Stomach (tissue), 8 donors: ENCODE measurements at regions not wholly inside any gene's neighbourhood (a gene's known extent, or its start where the extent isn't known, plus 50 kb on each side); places are given as distances from the start of the nearest gene placed in this dataset.

Experiments
- DNase-seq, 2 donors: peaks; one replicate each; pipeline versions ENCODE4 v3.0.0 to v3.0.0-alpha.2; 2013 to 2019
- H3K27ac ChIP-seq, 5 donors: fragments of 200-600 bp in 4 of 5; sonication (generic) in 4 of 5; one replicate each; pipeline ENCODE4 v1.5.1; 2013 to 2019; ENCODE audit warnings: mild to moderate bottlenecking in 1 of 5, moderate library complexity in 1 of 5
- H3K27me3 ChIP-seq, 3 donors: fragments of 200-600 bp; sonication (generic); one replicate each; pipeline ENCODE4 v1.5.1; 2017 to 2019; ENCODE audit warnings: mixed run types in 1 of 3
- H3K36me3 ChIP-seq, 4 donors: fragments of 200-600 bp; sonication (generic); 1 replicate in 3 of 4; 2 replicates in 1 of 4; pipeline ENCODE4 v1.5.1; 2016 to 2019
- H3K4me1 ChIP-seq, 4 donors: fragments of 200-600 bp; sonication (generic); one replicate each; pipeline ENCODE4 v1.5.1; 2016 to 2019
- H3K4me3 ChIP-seq, 4 donors: fragments of 200-600 bp; sonication (generic) in 3 of 4; one replicate each; pipeline ENCODE4 v1.5.1; 2016 to 2019; ENCODE audit warnings: mild to moderate bottlenecking in 1 of 4
- H3K9me3 ChIP-seq, 4 donors: fragments of 200-600 bp; sonication (generic); one replicate each; pipeline ENCODE4 v1.5.1; 2016 to 2019
- CTCF ChIP-seq, 7 experiments: fragments of 450-650 bp in 4 of 7; fragments of 200-600 bp in 3 of 7; sonication (generic) in 3 of 7; IDR thresholded peaks; one replicate each; pipeline ENCODE4 v1.5.1; 2016 to 2019; ENCODE audit warnings: antibody characterized with exemption in 7 of 7, control low read depth in 2 of 7, mild to moderate bottlenecking in 1 of 7
- EP300 ChIP-seq: sonication (generic); formaldehyde crosslinking; IDR thresholded peaks from one replicate; pipeline ENCODE4 v1.6.1; 2017; ENCODE audit warnings: antibody characterized with exemption
- POLR2A ChIP-seq, 4 donors: fragments of 450-650 bp; IDR thresholded peaks; one replicate each; pipeline ENCODE4 v1.6.1; 2016; ENCODE audit warnings: antibody characterized with exemption in 4 of 4, control low read depth in 2 of 4, mild to moderate bottlenecking in 1 of 4, moderate library complexity in 1 of 4
- POLR2AphosphoS5 ChIP-seq, 3 donors: sonication (generic); formaldehyde crosslinking; IDR thresholded peaks; one replicate each; pipeline ENCODE4 v1.6.1; 2016; ENCODE audit warnings: antibody characterized with exemption in 3 of 3
- WGBS, 5 donors: extraction: QIAGEN DNeasy Blood & Tissue Kit in 3 of 5; methylation state at CpG; one replicate each; pipeline versions ENCODE4 v1.1.5 to v1.1.7; 2013 to 2018; 5-methylcytosine and 5-hydroxymethylcytosine counted together
- intact Hi-C: fragments of 100-400 bp; cut with DNase I; formaldehyde crosslinking; loops from one replicate; pipeline ENCODE4 v1.15.1; 2023; ENCODE audit warnings: low total_unique reads
- donor health status: healthy with polysubstance abuse.
- donor health status: Bipolar disorder and iron deficiency.
- donor health status: healthy.

DNA sequence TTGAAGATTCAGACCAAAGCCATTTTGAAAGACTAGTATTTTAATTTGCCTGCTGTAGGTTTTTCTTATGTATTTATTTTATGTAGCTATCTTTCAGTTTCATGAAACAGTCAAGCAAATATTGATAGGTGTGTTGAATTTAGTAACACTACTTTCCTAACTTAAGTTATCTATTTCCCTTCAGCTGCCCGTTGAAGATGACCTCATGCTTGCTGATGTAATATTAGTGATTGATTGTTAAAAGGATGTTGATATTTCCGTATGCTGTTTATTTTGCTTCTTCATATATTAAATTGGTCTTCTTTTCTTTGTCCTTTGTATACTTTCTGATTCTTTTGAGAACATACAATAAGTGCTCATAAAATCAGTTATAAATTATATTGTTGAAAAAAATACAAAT lies 86.8 kb upstream of the CHORDC1 start:
- no peak overlapping the region for H3K4me3 ChIP-seq
- no peaks in the 10 kb centered on the region for H3K4me1 ChIP-seq
- TF ChIP-seq POLR2AphosphoS5 (IDR thresholded peaks at IDR 0.05) (no peak), CTCF (IDR thresholded peaks at IDR 0.05) (no peak), EP300 (no peak), POLR2A (IDR thresholded peaks at IDR 0.05) (no peak)
- H3K27me3 ChIP-seq: no peaks in the 10 kb centered on the region
- H3K9me3 ChIP-seq: no peaks in the 10 kb centered on the region
- DNase-seq: no peak
- intact Hi-C loops: no loop called here
- no peaks in the 10 kb centered on the region for H3K36me3 ChIP-seq
- H3K27ac ChIP-seq: no peak overlapping the region
- WGBS, 5 donors: 10 to 27% (median 13%) methylated on average over 2 of the region's 2 CpGs

DNA sequence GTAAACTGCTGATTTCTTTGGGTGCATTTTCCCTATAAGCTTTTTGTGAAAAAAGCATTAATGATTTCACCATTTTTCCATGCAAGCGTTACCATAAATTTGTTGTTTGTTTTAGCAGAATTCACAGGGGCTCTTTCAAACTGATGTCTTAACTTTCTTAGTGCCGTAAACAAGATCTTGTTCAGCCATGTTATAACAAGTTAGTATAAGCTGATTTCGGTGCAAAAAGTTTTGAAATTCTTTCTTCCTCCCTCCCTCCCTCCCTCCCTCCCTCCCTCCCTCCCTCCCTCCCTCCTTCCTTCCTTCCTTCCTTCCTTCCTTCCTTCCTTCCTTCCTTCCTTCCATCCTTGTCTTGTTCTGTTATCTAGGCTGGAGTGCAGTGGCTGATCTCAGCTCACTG lies 71.7 kb upstream of the CHORDC1 start:
- Histone ChIP-seq H3K4me1 (no peaks in the 10 kb centered on the region), H3K27me3 (no peaks in the 10 kb centered on the region), H3K27ac (no peak overlapping the region), H3K36me3 (no peaks in the 10 kb centered on the region), H3K4me3 (no peak overlapping the region), H3K9me3 (no peaks in the 10 kb centered on the region)
- DNase-seq: no peak
- TF ChIP-seq POLR2A (IDR thresholded peaks at IDR 0.05): no peak
- TF ChIP-seq CTCF (IDR thresholded peaks at IDR 0.05): no peak
- TF ChIP-seq POLR2AphosphoS5 (IDR thresholded peaks at IDR 0.05): no peak
- TF ChIP-seq EP300: no peak
- 87 to 94% (median 91%) methylated on average over 3 of the region's 3 CpGs for WGBS, 5 donors
- intact Hi-C loops: no loop called here

DNA sequence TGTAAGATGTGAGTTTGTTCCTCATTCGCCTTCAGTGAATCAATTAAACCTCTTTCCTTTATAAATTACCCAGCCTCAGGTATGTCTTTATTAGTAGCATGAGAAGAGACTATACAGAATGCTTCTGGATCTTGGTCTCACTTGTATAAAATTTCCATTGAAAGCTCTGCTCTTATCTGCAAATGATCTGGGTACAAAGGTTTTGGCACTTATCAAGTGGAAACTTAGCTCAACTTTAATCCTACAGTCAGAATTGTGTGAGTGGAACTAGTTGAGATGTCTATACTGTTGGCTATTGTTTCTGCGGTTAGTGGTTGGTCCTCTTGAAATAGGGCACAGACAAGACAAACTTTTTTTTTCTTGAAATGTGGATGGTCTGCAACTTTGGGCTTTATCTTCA lies 71.2 kb upstream of the CHORDC1 start:
- TF ChIP-seq POLR2A (IDR thresholded peaks at IDR 0.05) (no peak), CTCF (IDR thresholded peaks at IDR 0.05) (no peak), POLR2AphosphoS5 (IDR thresholded peaks at IDR 0.05) (no peak), EP300 (no peak)
- H3K4me1 ChIP-seq: no peaks in the 10 kb centered on the region
- H3K9me3 ChIP-seq: no peaks in the 10 kb centered on the region
- no peak for DNase-seq
- intact Hi-C loops: no loop called here
- no peaks in the 10 kb centered on the region for H3K36me3 ChIP-seq
- no peak overlapping the region for H3K4me3 ChIP-seq
- H3K27ac ChIP-seq: no peak overlapping the region
- no peaks in the 10 kb centered on the region for H3K27me3 ChIP-seq
- 71 to 89% (median 86%) methylated on average over 2 of the region's 2 CpGs for WGBS, 5 donors

GRCh38 chr11:90288212-90288821 lies 65.5 kb upstream of the CHORDC1 start:
- Histone ChIP-seq H3K27ac (no peak overlapping the region), H3K4me1 (no peaks in the 10 kb centered on the region), H3K27me3 (no peaks in the 10 kb centered on the region), H3K36me3 (no peaks in the 10 kb centered on the region), H3K4me3 (no peak overlapping the region), H3K9me3 (no peaks in the 10 kb centered on the region)
- WGBS, 5 donors: 41 to 49% (median 45%) methylated on average over 3 of the region's 3 CpGs
- TF ChIP-seq EP300: no peak
- peak in 4 of 7 experiments; percentile 40 to 53 (median 48) for TF ChIP-seq CTCF (IDR thresholded peaks at IDR 0.05)
- no peak for TF ChIP-seq POLR2A (IDR thresholded peaks at IDR 0.05)
- no peak for TF ChIP-seq POLR2AphosphoS5 (IDR thresholded peaks at IDR 0.05)
- peak in 1 of 2 donors; percentile 44 for DNase-seq
- intact Hi-C loops: no loop called here
